ENCODE measurements at regions not wholly inside any gene's neighbourhood (a gene's known extent, or its start where the extent isn't known, plus 50 kb on each side); places are given as distances from the start of the nearest gene placed in this dataset.

- no peak overlapping the region for H3K4me2 ChIP-seq
- TF ChIP-seq TP53 (CRISPR knock-in tag; IDR thresholded peaks at IDR 0.05) (no peak), KDM1A (IDR thresholded peaks at IDR 0.05; ENCODE audit: low read depth) (no peak), HDAC2 (IDR thresholded peaks at IDR 0.05) (no peak), JUNB (IDR thresholded peaks at IDR 0.05) (no peak)
- WGBS (ENCODE audit: missing lambda C conversion rate), result 88% methylated on average over 6 of the region's 6 CpGs
- peaks cover 5% of the 10 kb centered on the region; the same call in 1 of the 3 replicates for H3K9me3 ChIP-seq
- FAIRE-seq (no peak), DNase-seq (ENCODE audit: low read depth in 1 of 2, low spot score in 1 of 2) (no peak), ATAC-seq (no peak)
- ChIA-PET POLR2A (no interaction called here), CTCF (interaction anchor here (0.9 kb wide), 1 partner anchor 23 kb away, joined by 3 read pairs; no protein-coding TSS in a partner anchor)
- no peak overlapping the region for H3K27ac ChIP-seq
- H3K4me3 ChIP-seq, result no peak overlapping the region
- H3K4me1 ChIP-seq, result peaks cover 8% of the 10 kb centered on the region
Observed at GRCh38 chr6:105564121-105564902, 161.4 kb upstream of the PREP start.

GRCh38 chr6:105562027-105562426 is 159.1 kb upstream of the PREP start:
- ChIA-PET POLR2A (no interaction called here), CTCF (no interaction called here)
- FAIRE-seq (no peak), ATAC-seq (no peak), DNase-seq (ENCODE audit: low read depth in 1 of 2, low spot score in 1 of 2) (no peak)
- Histone ChIP-seq H3K27ac (no peak overlapping the region), H3K4me3 (no peak overlapping the region), H3K4me2 (no peak overlapping the region), H3K9me3 (peaks cover 5% of the 10 kb centered on the region; the same call in 1 of the 3 replicates), H3K4me1 (no peaks in the 10 kb centered on the region)
- 10% methylated on average over 1 of the region's 1 CpG for WGBS (ENCODE audit: missing lambda C conversion rate)
- TF ChIP-seq CTCF (IDR thresholded peaks at IDR 0.05) (no peak), EP300 (IDR thresholded peaks at IDR 0.05) (no peak), ZC3H11A (IDR thresholded peaks at IDR 0.05) (no peak), SREBF2 (IDR thresholded peaks at IDR 0.05) (no peak), FOSB (CRISPR knock-in tag; IDR thresholded peaks at IDR 0.05) (no peak), CBX8 (IDR thresholded peaks at IDR 0.05) (no peak), EHF (CRISPR knock-in tag; IDR thresholded peaks at IDR 0.05) (no peak), RARB (CRISPR knock-in tag; IDR thresholded peaks at IDR 0.05) (no peak), KDM1A (IDR thresholded peaks at IDR 0.05; ENCODE audit: low read depth) (no peak), RCOR1 (IDR thresholded peaks at IDR 0.05; ENCODE audit: low read depth, low read length) (no peak), CHD2 (IDR thresholded peaks at IDR 0.05; ENCODE audit: low read length, partially characterized antibody) (no peak), POLR2AphosphoS2 (conservative IDR thresholded peaks at IDR 0.05; ENCODE audit: low read length) (no peak), HDAC2 (IDR thresholded peaks at IDR 0.05) (no peak), BCL3 (IDR thresholded peaks at IDR 0.05) (no peak), RFX5 (IDR thresholded peaks at IDR 0.05) (no peak), ZFP36 (IDR thresholded peaks at IDR 0.05; ENCODE audit: borderline replicate concordance, partially characterized antibody) (no peak), ZNF302 (CRISPR knock-in tag; IDR thresholded peaks at IDR 0.05) (no peak), TFCP2L1 (CRISPR knock-in tag; IDR thresholded peaks at IDR 0.05) (no peak)

GRCh38 chr6:105561486-105561885 is 158.6 kb upstream of the PREP start:
- Histone ChIP-seq H3K27ac (no peak overlapping the region), H3K9me3 (peaks cover 5% of the 10 kb centered on the region; the same call in 1 of the 3 replicates), H3K4me1 (no peaks in the 10 kb centered on the region), H3K4me3 (no peak overlapping the region), H3K4me2 (no peak overlapping the region)
- ATAC-seq, result no peak
- no peak for TF ChIP-seq JUN (IDR thresholded peaks at IDR 0.05)
- TF ChIP-seq KDM5A (IDR thresholded peaks at IDR 0.05), result no peak
- no peak for TF ChIP-seq BCL3 (IDR thresholded peaks at IDR 0.05)
- no peak for TF ChIP-seq ZSCAN20 (CRISPR knock-in tag; IDR thresholded peaks at IDR 0.05)
- TF ChIP-seq MAX (IDR thresholded peaks at IDR 0.05), result no peak
- TF ChIP-seq CTCF (IDR thresholded peaks at IDR 0.05), result no peak
- TF ChIP-seq FOSB (CRISPR knock-in tag; IDR thresholded peaks at IDR 0.05), result no peak
- no peak for TF ChIP-seq RCOR1 (IDR thresholded peaks at IDR 0.05; ENCODE audit: low read depth, low read length)
- no peak for TF ChIP-seq JUNB (IDR thresholded peaks at IDR 0.05)
- no peak for TF ChIP-seq CHD4 (IDR thresholded peaks at IDR 0.05; ENCODE audit: borderline replicate concordance)
- no peak for TF ChIP-seq EHMT2 (IDR thresholded peaks at IDR 0.05; ENCODE audit: low read depth)
- no peak for TF ChIP-seq MAFK (IDR thresholded peaks at IDR 0.05; ENCODE audit: partially characterized antibody)
- no peak for TF ChIP-seq TP53 (CRISPR knock-in tag; IDR thresholded peaks at IDR 0.05)
- DNase-seq (ENCODE audit: low read depth in 1 of 2, low spot score in 1 of 2), result no peak
- FAIRE-seq, result no peak
- CTCF ChIA-PET, result no interaction called here
- POLR2A ChIA-PET, result no interaction called here
